GM13976 (cell line): ENCODE measurements at regions not wholly inside any gene's neighbourhood (a gene's known extent, or its start where the extent isn't known, plus 50 kb on each side); places are given as distances from the start of the nearest gene placed in this dataset.

ENCODE experiments used
- DNase-seq: peaks from one replicate; pipeline ENCODE4 v3.0.0; 2012; ENCODE audit warnings: low spot score
- in situ Hi-C: fragments of 300-500 bp; cut with MboI; formaldehyde crosslinking; loops from one replicate; pipeline ENCODE4 v1.12.0; 2022; ENCODE audit warnings: low sequenced_read_pairs, mixed read lengths, inconsistent platforms; ENCODE audit not compliant: unreplicated experiment
- TF ChIP-seq, protein P1 (sequence below): IDR thresholded peaks from 2 replicates; pipeline ENCODE4 v1.5.1; 2012; ENCODE audit warnings: borderline replicate concordance, mild to moderate bottlenecking; ENCODE audit not compliant: insufficient read depth; ENCODE audit errors: extremely low read depth, missing control alignments, control extremely low read depth

DNA sequence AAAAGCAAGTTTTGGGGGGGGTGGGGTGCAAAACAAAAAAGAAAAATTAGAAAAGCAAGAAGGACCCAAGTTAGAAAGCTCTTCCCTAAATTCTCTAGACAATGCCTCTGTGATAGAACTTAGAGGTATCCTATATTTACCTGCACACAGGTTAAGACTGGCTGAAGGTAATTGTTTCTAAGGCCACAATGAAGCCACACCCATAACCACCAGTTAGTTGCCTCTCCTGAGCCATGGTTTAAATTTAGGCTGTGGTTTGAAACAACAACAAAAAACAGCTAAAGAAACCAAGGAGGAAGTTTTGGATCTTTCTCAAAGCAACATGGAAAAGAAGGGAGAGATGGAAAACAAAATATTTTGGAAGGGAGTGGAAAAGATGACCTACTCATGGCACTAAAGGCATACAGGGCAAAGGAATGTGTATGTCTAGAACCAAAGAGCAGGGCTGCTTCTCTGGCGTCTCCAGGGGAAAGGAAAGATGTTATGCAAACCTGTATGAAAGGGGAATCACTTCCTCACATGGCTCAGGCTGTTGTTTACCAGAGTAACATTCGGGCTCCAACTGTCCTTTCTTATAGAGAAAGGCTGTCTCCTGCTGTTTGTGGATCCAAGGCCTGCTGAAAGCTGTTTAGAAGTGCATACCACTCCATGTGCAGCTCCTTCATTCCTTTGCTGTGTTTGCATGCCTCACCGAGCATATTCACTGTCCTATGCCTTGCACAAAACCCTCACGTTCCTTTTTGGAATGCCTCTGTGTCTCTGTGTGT, 408.9 kb upstream of the MPDZ start:
- TF ChIP-seq, protein P1, sequence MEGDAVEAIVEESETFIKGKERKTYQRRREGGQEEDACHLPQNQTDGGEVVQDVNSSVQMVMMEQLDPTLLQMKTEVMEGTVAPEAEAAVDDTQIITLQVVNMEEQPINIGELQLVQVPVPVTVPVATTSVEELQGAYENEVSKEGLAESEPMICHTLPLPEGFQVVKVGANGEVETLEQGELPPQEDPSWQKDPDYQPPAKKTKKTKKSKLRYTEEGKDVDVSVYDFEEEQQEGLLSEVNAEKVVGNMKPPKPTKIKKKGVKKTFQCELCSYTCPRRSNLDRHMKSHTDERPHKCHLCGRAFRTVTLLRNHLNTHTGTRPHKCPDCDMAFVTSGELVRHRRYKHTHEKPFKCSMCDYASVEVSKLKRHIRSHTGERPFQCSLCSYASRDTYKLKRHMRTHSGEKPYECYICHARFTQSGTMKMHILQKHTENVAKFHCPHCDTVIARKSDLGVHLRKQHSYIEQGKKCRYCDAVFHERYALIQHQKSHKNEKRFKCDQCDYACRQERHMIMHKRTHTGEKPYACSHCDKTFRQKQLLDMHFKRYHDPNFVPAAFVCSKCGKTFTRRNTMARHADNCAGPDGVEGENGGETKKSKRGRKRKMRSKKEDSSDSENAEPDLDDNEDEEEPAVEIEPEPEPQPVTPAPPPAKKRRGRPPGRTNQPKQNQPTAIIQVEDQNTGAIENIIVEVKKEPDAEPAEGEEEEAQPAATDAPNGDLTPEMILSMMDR, result no peak
- no peak for DNase-seq
- in situ Hi-C loops, result no loop called here

DNA sequence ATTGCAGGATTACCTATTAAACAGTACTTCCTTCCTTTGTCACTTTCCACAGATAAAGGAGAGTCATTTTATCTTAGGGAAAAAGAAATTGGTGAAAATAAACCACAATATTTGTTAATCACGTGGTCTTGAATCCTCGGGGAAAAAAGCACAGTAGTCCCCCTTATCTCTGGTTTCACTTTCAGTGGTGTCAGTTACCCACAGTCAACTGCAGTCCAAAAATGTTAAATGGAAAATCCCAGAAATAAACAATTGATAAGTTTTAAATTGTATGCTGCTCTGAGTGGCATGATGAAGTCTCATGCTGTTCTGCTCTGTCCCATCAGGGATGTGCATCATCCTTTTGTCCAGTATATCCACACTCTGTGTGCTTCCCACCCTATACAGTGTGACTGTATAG, 405.2 kb upstream of the MPDZ start:
- in situ Hi-C loops, result no loop called here
- TF ChIP-seq, protein P1, result no peak
- DNase-seq, result no peak

DNA sequence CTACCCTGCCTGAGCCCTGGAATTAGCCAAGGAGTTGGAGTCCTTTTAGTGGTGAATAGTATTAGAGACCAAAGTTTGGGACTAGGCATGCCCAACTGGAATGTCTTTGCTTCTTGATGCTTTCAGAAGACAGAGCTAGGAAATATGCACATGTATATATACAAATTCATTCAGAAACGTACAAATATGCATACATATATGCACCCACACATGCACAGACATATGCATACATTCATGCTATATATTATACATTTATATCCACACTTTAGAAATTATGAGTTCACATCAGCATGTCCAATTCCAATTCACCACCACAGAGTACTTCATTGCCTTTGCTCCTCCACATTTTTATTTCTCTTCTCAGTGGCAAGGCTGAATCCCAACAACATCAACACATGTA, 398.3 kb upstream of the MPDZ start:
- TF ChIP-seq, protein P1, result no peak
- in situ Hi-C loops, result no loop called here

DNA sequence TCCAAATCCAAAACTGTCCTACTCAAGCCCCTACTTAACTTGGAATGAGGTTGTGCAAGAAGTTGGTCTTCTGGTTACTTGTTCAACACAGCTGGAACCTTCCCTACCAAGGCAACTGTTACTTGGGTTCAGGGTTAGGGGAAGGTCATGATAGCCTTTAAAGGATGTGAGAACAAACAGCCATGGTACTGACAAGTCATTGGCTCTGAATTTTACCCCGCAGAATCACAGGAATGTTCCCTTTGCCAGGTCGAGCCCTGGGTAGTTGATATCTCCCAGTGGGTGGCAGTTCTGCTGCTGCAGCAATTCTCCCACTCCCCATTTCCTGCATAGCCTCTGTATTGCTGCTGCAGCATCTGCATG, 396.1 kb upstream of the MPDZ start:
- in situ Hi-C loops, result no loop called here
- DNase-seq, result no peak
- TF ChIP-seq, protein P1, result no peak

More for the DNA sequence above, 398.3 kb upstream of the MPDZ start:
- DNase-seq, result no peak

DNA sequence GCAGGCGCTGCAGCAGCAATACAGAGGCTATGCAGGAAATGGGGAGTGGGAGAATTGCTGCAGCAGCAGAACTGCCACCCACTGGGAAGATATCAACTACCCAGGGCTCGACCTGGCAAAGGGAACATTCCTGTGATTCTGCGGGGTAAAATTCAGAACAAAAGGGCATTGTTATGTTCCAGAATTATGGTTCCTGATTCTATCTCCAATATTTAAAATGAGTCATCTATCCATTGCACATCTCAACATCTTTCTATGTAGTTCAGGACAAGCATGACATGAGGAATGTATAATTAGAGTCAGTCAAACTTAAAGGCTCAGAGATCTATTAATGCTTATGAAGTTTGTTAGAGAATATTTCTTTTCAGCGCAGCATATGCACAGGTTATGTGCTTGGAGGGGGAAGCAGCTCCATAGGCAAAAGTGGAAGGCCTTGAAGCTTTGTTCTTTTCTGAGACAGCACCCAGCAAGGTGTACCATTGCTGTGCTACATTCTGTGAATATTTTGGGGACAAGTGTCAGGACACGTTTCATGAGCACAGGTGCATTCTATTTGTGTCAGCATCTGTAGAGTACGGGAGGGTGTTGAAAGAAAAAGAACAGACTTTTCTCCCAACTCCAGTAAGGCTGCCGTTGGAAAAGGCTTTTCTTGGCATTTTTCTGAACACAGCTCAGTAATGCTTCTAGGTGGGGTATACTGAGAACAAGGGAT, 395.6 kb upstream of the MPDZ start:
- in situ Hi-C loops, result no loop called here

DNA sequence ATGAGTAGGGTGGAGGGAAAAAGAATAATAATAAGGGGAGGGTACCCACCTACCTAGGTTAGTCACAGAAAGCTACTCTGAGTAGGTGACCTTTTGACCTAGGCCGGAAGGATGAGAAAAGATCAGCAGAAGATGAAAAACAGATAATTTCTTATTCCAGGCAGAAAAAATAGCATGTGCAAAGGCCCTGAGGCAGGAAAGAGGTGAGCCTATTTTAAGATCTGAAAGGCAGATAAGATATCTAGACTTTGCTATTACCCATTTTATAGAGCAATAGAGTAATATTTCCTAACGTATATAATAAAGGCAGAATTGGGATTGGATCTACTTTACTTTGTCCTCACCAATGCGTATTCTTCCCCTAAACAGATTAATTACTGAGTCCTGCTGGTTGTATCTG, 393.9 kb upstream of the MPDZ start:
- no peak for DNase-seq
- TF ChIP-seq, protein P1, result no peak
- in situ Hi-C loops, result no loop called here

More for the DNA sequence above, 395.6 kb upstream of the MPDZ start:
- no peak for DNase-seq
- TF ChIP-seq, protein P1, result no peak
